Endothelial cell of umbilical vein (primary cell): ENCODE measurements at regions not wholly inside any gene's neighbourhood (a gene's known extent, or its start where the extent isn't known, plus 50 kb on each side); places are given as distances from the start of the nearest gene placed in this dataset.

Experiments used
- BruUV-seq: library from RNA; stranded (reverse); fragments of 400-500 nt; replicated peaks from 2 replicates; lab custom pipeline; 2021; lab: Mats Ljungman, UMichigan
- CTCF ChIA-PET: fragments of 300-600, 350-600 bp; sonication (Branson Sonifier 250); formaldehyde crosslinking; loops from one replicate; lab custom pipeline; 2021; ENCODE audit warnings: antibody characterized with exemption, inconsistent platforms; lab: Charles Lee
- POLR2A ChIA-PET: fragments of 300-600, 350-600 bp; sonication (Branson Sonifier 250); formaldehyde crosslinking; loops from one replicate; lab custom pipeline; 2021; ENCODE audit warnings: antibody characterized with exemption, inconsistent platforms; lab: Charles Lee
- DNase-seq: peaks from one replicate; pipeline ENCODE4 v3.0.0-alpha.2; 2011; ENCODE audit warnings: low read depth, low spot score
- FAIRE-seq: peaks from 2 replicates; lab custom pipeline; 2011; peaks lifted over from hg19 to GRCh38; lab: Jason Lieb, UNC
- H2AFZ ChIP-seq: 2 replicates; pipeline ENCODE4 v1.6.0; 2012; ENCODE audit warnings: low read depth, low read length, control low read depth, inconsistent platforms
- H3K27ac ChIP-seq: 2 replicates; pipeline ENCODE4 v1.5.1; 2011; ENCODE audit warnings: low read depth, mild to moderate bottlenecking, control low read depth, low read length, moderate library complexity; ENCODE audit not compliant: insufficient read depth
- H3K27me3 ChIP-seq, 2 experiments: 2 replicates each; pipeline versions ENCODE4 v1.6.0 to v1.6.1; 2011; ENCODE audit warnings: low read length in 2 of 2, mixed read lengths in 1 of 2; ENCODE audit not compliant: control insufficient read depth in 2 of 2, insufficient read depth in 2 of 2
- H3K36me3 ChIP-seq, 2 experiments: 2 replicates in 1 of 2; 3 replicates in 1 of 2; pipeline ENCODE4 v1.5.1; 2011; ENCODE audit warnings: low read length in 2 of 2, mild to moderate bottlenecking in 1 of 2, moderate library complexity in 1 of 2; ENCODE audit not compliant: control insufficient read depth in 2 of 2, insufficient read depth in 2 of 2; ENCODE audit errors: extremely low read depth in 1 of 2
- H3K4me1 ChIP-seq: 3 replicates; pipeline ENCODE4 v1.5.1; 2011; ENCODE audit warnings: mild to moderate bottlenecking, low read length; ENCODE audit not compliant: control insufficient read depth, insufficient read depth; ENCODE audit errors: extremely low read depth
- H3K4me2 ChIP-seq: 2 replicates; pipeline ENCODE4 v1.6.1; 2011; ENCODE audit warnings: low read length, control low read depth, mixed read lengths; ENCODE audit not compliant: insufficient read depth
- H3K4me3 ChIP-seq, 3 experiments: fragments of 200-600 bp in 1 of 3; sonication (generic), shearing (Covaris generic) in 1 of 3; replicated peaks in 1 of 3; 2 replicates each; pipeline ENCODE4 v1.5.1; 2011 to 2016; ENCODE audit warnings: control low read depth in 3 of 3, low read length in 3 of 3, mild to moderate bottlenecking in 2 of 3, inconsistent platforms in 1 of 3, low read depth in 1 of 3, moderate library complexity in 1 of 3; ENCODE audit not compliant: insufficient read depth in 1 of 3
- H3K79me2 ChIP-seq: 2 replicates; pipeline ENCODE4 v1.6.0; 2012; ENCODE audit warnings: low read length, inconsistent platforms; ENCODE audit not compliant: control insufficient read depth, insufficient read depth
- H3K9ac ChIP-seq: replicated peaks from 2 replicates; pipeline ENCODE3; 2011; ENCODE audit warnings: low read length, control low read depth; ENCODE audit not compliant: insufficient read depth; ENCODE audit errors: extremely low read depth
- H3K9me1 ChIP-seq: replicated peaks from 3 replicates; pipeline ENCODE4 v1.6.0; 2011; ENCODE audit warnings: mild to moderate bottlenecking, low read length; ENCODE audit not compliant: control insufficient read depth, insufficient read depth; ENCODE audit errors: extremely low read depth
- H3K9me3 ChIP-seq: replicated peaks from 2 replicates; pipeline ENCODE4 v1.5.1; 2012; ENCODE audit warnings: low read length, inconsistent platforms; ENCODE audit not compliant: control insufficient read depth, insufficient read depth
- H4K20me1 ChIP-seq: replicated peaks from 2 replicates; pipeline ENCODE3; 2011; ENCODE audit warnings: mild to moderate bottlenecking, low read length; ENCODE audit not compliant: control insufficient read depth, insufficient read depth; ENCODE audit errors: extremely low read depth
- EZH2 ChIP-seq: IDR thresholded peaks from 2 replicates; pipeline ENCODE4 v1.6.1; 2012; ENCODE audit warnings: borderline replicate concordance, low read depth, mild to moderate bottlenecking, moderate library complexity, low read length, inconsistent platforms; ENCODE audit not compliant: severe bottlenecking
- FOS ChIP-seq: IDR thresholded peaks from 2 replicates; pipeline ENCODE4 v1.6.1; 2011; ENCODE audit warnings: mild to moderate bottlenecking, low read length, moderate library complexity, borderline replicate concordance; ENCODE audit not compliant: insufficient read depth
- GATA2 ChIP-seq: IDR thresholded peaks from 2 replicates; pipeline ENCODE4 v1.7.0; 2011; ENCODE audit warnings: low read depth, mild to moderate bottlenecking, moderate library complexity, mixed read lengths, low read length; ENCODE audit not compliant: insufficient read length, insufficient read depth
- JUN ChIP-seq: IDR thresholded peaks from 2 replicates; pipeline ENCODE4 v1.6.1; 2011; ENCODE audit warnings: borderline replicate concordance, low read depth; ENCODE audit not compliant: insufficient read length, insufficient read depth
- MYC ChIP-seq: IDR thresholded peaks from one replicate; pipeline ENCODE4 v1.6.1; 2011; ENCODE audit warnings: mild to moderate bottlenecking, low read depth, low read length
- POLR2A ChIP-seq: IDR thresholded peaks from 2 replicates; pipeline ENCODE4 v1.6.1; 2012; ENCODE audit warnings: low read depth, mild to moderate bottlenecking, control low read depth, low read length
- POLR2AphosphoS5 ChIP-seq: IDR thresholded peaks from 2 replicates; pipeline ENCODE4 v1.6.1; 2012; ENCODE audit warnings: low read depth, mild to moderate bottlenecking, control low read depth, low read length, moderate library complexity; ENCODE audit not compliant: insufficient read depth
- dilution Hi-C: fragments of 300-500 bp; cut with MboI; formaldehyde crosslinking; loops from one replicate; pipeline ENCODE4 v1.15.0; 2019; ENCODE audit warnings: low sequenced_read_pairs; ENCODE audit not compliant: extremely low pct_ligation_motif_present
- intact Hi-C: fragments of 100-400 bp; cut with micrococcal nuclease; formaldehyde crosslinking; loops from one replicate; pipeline ENCODE4 v1.10.0; 2022
- TF ChIP-seq, protein P1 (sequence below), 2 donors: IDR thresholded peaks; 1 replicate in 1 of 2; 2 replicates in 1 of 2; pipeline ENCODE4 v1.5.1; 2011; ENCODE audit warnings: low read length in 2 of 2, mild to moderate bottlenecking in 2 of 2, moderate library complexity in 2 of 2, control low read depth in 1 of 2, inconsistent platforms in 1 of 2, low read depth in 1 of 2; ENCODE audit not compliant: insufficient read depth in 1 of 2; ENCODE audit errors: extremely low read depth in 1 of 2
- TF ChIP-seq, protein P2 (sequence below): IDR thresholded peaks from 2 replicates; pipeline ENCODE4 v1.6.1; 2011; ENCODE audit not compliant: insufficient read depth, insufficient read length

DNA sequence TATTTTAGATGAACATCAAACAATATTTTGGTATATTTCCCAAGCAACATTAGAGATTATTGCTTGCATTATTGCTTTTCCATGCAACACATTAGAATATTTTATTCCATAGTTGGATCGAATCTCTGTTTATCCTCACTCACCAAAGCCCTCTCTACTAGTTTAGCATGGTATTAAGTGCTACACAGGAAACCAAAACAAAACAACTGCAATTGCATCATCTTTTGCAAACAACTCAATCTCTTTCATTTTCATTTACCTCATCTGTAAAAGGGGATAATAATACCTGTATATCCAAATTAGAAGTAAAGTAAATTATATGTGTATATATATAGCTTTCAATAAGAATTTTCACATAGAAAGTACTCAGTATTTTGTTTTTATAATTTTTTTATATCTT is 147.8 kb upstream of the PCDH9 start:
- Histone ChIP-seq H3K4me3 (no peak overlapping the region), H2AFZ (no peak overlapping the region), H3K79me2 (no peaks in the 10 kb centered on the region), H3K27ac (no peak overlapping the region), H3K4me2 (no peak overlapping the region), H3K9me3 (no peaks in the 10 kb centered on the region), H3K36me3 (no peaks in the 10 kb centered on the region), H3K9ac (no peak overlapping the region), H3K27me3 (no peaks in the 10 kb centered on the region), H3K9me1 (no peaks in the 10 kb centered on the region), H3K4me1 (no peaks in the 10 kb centered on the region), H4K20me1 (no peaks in the 10 kb centered on the region)
- no peak for DNase-seq
- FAIRE-seq: no peak
- intact Hi-C loops: no loop called here
- no TSS peak for BruUV-seq
- TF ChIP-seq FOS (no peak), JUN (no peak), MYC (no peak), GATA2 (no peak), EZH2 (no peak), POLR2AphosphoS5 (no peak), POLR2A (no peak)
- TF ChIP-seq, protein P1, sequence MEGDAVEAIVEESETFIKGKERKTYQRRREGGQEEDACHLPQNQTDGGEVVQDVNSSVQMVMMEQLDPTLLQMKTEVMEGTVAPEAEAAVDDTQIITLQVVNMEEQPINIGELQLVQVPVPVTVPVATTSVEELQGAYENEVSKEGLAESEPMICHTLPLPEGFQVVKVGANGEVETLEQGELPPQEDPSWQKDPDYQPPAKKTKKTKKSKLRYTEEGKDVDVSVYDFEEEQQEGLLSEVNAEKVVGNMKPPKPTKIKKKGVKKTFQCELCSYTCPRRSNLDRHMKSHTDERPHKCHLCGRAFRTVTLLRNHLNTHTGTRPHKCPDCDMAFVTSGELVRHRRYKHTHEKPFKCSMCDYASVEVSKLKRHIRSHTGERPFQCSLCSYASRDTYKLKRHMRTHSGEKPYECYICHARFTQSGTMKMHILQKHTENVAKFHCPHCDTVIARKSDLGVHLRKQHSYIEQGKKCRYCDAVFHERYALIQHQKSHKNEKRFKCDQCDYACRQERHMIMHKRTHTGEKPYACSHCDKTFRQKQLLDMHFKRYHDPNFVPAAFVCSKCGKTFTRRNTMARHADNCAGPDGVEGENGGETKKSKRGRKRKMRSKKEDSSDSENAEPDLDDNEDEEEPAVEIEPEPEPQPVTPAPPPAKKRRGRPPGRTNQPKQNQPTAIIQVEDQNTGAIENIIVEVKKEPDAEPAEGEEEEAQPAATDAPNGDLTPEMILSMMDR (IDR thresholded peaks at IDR 0.05; ENCODE audit: extremely low read depth in 1 of 2, insufficient read depth in 1 of 2, low read depth in 1 of 2, low read length in 2 of 2): no peak
- TF ChIP-seq, protein P2, sequence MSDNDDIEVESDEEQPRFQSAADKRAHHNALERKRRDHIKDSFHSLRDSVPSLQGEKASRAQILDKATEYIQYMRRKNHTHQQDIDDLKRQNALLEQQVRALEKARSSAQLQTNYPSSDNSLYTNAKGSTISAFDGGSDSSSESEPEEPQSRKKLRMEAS: no peak
- CTCF ChIA-PET: no interaction called here
- dilution Hi-C loops: no loop called here
- POLR2A ChIA-PET: no interaction called here
